ENCODE measurements at regions not wholly inside any gene's neighbourhood (a gene's known extent, or its start where the extent isn't known, plus 50 kb on each side); places are given as distances from the start of the nearest gene placed in this dataset.

- H3K27ac ChIP-seq: no peak overlapping the region
- no peaks in the 10 kb centered on the region for H3K9me3 ChIP-seq (ENCODE audit: insufficient read depth, low read depth)
- ChIA-PET POLR2A (ENCODE audit: unreplicated experiment) (no interaction called here), CTCF (no interaction called here)
- TF ChIP-seq, protein P1, sequence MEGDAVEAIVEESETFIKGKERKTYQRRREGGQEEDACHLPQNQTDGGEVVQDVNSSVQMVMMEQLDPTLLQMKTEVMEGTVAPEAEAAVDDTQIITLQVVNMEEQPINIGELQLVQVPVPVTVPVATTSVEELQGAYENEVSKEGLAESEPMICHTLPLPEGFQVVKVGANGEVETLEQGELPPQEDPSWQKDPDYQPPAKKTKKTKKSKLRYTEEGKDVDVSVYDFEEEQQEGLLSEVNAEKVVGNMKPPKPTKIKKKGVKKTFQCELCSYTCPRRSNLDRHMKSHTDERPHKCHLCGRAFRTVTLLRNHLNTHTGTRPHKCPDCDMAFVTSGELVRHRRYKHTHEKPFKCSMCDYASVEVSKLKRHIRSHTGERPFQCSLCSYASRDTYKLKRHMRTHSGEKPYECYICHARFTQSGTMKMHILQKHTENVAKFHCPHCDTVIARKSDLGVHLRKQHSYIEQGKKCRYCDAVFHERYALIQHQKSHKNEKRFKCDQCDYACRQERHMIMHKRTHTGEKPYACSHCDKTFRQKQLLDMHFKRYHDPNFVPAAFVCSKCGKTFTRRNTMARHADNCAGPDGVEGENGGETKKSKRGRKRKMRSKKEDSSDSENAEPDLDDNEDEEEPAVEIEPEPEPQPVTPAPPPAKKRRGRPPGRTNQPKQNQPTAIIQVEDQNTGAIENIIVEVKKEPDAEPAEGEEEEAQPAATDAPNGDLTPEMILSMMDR (conservative IDR thresholded peaks at IDR 0.05): no peak
- TF ChIP-seq EZH2 (IDR thresholded peaks at IDR 0.05; ENCODE audit: low read depth): no peak
- DNase-seq: no peak
- no peaks in the 10 kb centered on the region for H3K4me1 ChIP-seq (replicated peaks; ENCODE audit: insufficient read depth)
- intact Hi-C loops (cut with micrococcal nuclease; ENCODE audit: unreplicated experiment): no loop called here
- H3K4me3 ChIP-seq: no peak overlapping the region
- no peak overlapping the region for H3K4me2 ChIP-seq
- BruUV-seq (replicated peaks): no TSS peak
- H2AFZ ChIP-seq: no peak overlapping the region
- H3K27me3 ChIP-seq (ENCODE audit: insufficient read depth, low read depth): no peaks in the 10 kb centered on the region; the same call in 1 of the 2 replicates
- H3K79me2 ChIP-seq (ENCODE audit: low read depth): no peaks in the 10 kb centered on the region
- H3K36me3 ChIP-seq (ENCODE audit: low read depth): no peaks in the 10 kb centered on the region
- H4K20me1 ChIP-seq (ENCODE audit: insufficient read depth): no peaks in the 10 kb centered on the region
- H3F3A ChIP-seq (ENCODE audit: insufficient read depth, low read depth): no peaks in the 10 kb centered on the region
- H3K9me2 ChIP-seq (ENCODE audit: insufficient read depth): no peaks in the 10 kb centered on the region
These were observed 157.0 kb downstream of the PJA2 start for GRCh38 chr5:109252731-109253130.

- intact Hi-C loops (cut with micrococcal nuclease; ENCODE audit: unreplicated experiment): no loop called here
- Histone ChIP-seq H3F3A (ENCODE audit: insufficient read depth, low read depth) (no peaks in the 10 kb centered on the region), H3K79me2 (ENCODE audit: low read depth) (no peaks in the 10 kb centered on the region), H3K4me2 (no peak overlapping the region), H3K27ac (no peak overlapping the region), H3K36me3 (ENCODE audit: low read depth) (no peaks in the 10 kb centered on the region), H3K9me3 (ENCODE audit: insufficient read depth, low read depth) (peaks cover 8% of the 10 kb centered on the region; the same call in 1 of the 2 replicates), H3K4me3 (no peak overlapping the region), H3K4me1 (replicated peaks; ENCODE audit: insufficient read depth) (no peaks in the 10 kb centered on the region), H3K27me3 (ENCODE audit: insufficient read depth, low read depth) (no peaks in the 10 kb centered on the region; the same call in 1 of the 2 replicates), H2AFZ (no peak overlapping the region), H4K20me1 (ENCODE audit: insufficient read depth) (no peaks in the 10 kb centered on the region), H3K9me2 (ENCODE audit: insufficient read depth) (no peaks in the 10 kb centered on the region)
- DNase-seq: no peak
- POLR2A ChIA-PET (ENCODE audit: unreplicated experiment): no interaction called here
- TF ChIP-seq, protein P1 (conservative IDR thresholded peaks at IDR 0.05): no peak
- TF ChIP-seq EZH2 (IDR thresholded peaks at IDR 0.05; ENCODE audit: low read depth): no peak
- CTCF ChIA-PET: no interaction called here
- no TSS peak for BruUV-seq (replicated peaks)
These were observed 159.0 kb downstream of the PJA2 start for GRCh38 chr5:109250533-109251329.

DNA sequence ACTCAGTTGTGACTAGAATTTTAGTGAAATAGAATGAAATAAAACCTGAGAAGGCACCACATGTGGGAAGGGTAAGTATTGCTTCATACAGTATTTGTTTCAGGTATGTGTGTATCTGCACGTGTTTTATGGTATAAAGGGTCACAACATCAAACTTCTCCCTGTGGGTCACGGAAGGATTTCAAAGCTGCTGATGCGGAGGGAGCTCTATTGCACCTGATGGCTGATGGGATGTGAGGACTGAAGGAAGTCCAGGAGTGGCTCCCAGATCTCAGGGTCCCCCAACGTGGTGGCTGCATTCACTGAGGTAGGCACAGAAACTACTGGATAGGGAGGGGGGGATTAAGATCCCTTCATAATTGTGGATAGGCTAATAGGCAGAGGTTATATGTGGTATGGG lies 159.7 kb downstream of the PJA2 start:
- Histone ChIP-seq H4K20me1 (ENCODE audit: insufficient read depth) (no peaks in the 10 kb centered on the region), H3K4me3 (no peak overlapping the region), H3K9me2 (ENCODE audit: insufficient read depth) (no peaks in the 10 kb centered on the region), H3K27me3 (ENCODE audit: insufficient read depth, low read depth) (no peaks in the 10 kb centered on the region; the same call in 1 of the 2 replicates), H3K4me2 (no peak overlapping the region), H3K9me3 (ENCODE audit: insufficient read depth, low read depth) (peaks cover 9% of the 10 kb centered on the region; the same call in 1 of the 2 replicates), H3K27ac (no peak overlapping the region), H3K4me1 (replicated peaks; ENCODE audit: insufficient read depth) (no peaks in the 10 kb centered on the region), H3F3A (ENCODE audit: insufficient read depth, low read depth) (no peaks in the 10 kb centered on the region), H3K36me3 (ENCODE audit: low read depth) (no peaks in the 10 kb centered on the region), H2AFZ (no peak overlapping the region), H3K79me2 (ENCODE audit: low read depth) (no peaks in the 10 kb centered on the region)
- no peak for DNase-seq
- no TSS peak for BruUV-seq (replicated peaks)
- CTCF ChIA-PET: no interaction called here
- intact Hi-C loops (cut with micrococcal nuclease; ENCODE audit: unreplicated experiment): no loop called here
- POLR2A ChIA-PET (ENCODE audit: unreplicated experiment): no interaction called here
- TF ChIP-seq, protein P1 (conservative IDR thresholded peaks at IDR 0.05): no peak
- TF ChIP-seq EZH2 (IDR thresholded peaks at IDR 0.05; ENCODE audit: low read depth): no peak
